Mesenteric fat pad (tissue), 1 donor: ENCODE measurements at regions not wholly inside any gene's neighbourhood (a gene's known extent, or its start where the extent isn't known, plus 50 kb on each side); places are given as distances from the start of the nearest gene placed in this dataset.

Source experiments
- DNase-seq: peaks from one replicate; pipeline ENCODE4 v3.0.0-alpha.2; 2020; ENCODE audit warnings: low spot score
- donor health status: DM: yes; HTN: yes; CAD: no.

DNA sequence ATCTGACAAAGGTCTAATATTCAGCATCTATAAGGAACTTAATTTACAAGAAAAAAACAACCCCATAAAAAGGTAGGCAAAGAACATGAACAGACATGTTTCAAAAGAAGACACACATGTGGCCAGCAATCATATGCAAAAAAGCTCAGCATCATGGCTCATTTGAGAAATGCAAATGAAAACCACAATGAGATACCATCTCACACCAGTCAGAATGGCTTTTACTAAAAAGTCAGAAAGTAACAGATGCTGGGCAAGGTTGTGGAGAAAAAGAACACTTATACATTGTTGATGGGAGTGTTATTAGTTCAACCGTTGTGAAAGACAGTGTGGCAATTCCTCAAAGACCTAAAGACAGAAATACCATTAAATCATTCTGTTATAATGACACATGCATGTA, 289.9 kb upstream of the MMS22L start:
- no peak for DNase-seq

- no peak for DNase-seq
Measured at GRCh38 chr6:97586344-97586743, 303.3 kb upstream of the MMS22L start.

DNA sequence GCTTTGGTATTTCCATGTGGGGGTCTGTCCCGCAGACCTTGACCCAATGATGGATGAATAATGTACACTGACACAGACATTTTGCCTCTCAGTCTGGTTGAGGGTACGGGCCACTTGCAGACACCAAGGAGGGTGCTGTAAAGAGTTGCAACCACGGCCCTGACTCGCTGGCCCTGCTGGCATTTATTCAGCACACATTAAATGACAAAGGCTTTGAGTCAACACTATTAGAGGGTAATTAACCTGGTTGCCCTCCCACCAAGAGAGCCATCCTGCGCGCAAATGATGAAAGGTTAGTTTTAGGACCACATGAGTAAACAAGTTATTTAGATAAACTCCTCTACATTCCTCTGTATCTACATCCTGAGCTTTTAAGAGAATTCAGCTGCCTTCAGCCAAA, 308.9 kb upstream of the MMS22L start:
- DNase-seq, result no peak

GRCh38 chr6:97594844-97595243, 311.8 kb upstream of the MMS22L start:
- DNase-seq, result no peak

GRCh38 chr6:97621111-97621510, 338.1 kb upstream of the MMS22L start:
- DNase-seq, result no peak

DNA sequence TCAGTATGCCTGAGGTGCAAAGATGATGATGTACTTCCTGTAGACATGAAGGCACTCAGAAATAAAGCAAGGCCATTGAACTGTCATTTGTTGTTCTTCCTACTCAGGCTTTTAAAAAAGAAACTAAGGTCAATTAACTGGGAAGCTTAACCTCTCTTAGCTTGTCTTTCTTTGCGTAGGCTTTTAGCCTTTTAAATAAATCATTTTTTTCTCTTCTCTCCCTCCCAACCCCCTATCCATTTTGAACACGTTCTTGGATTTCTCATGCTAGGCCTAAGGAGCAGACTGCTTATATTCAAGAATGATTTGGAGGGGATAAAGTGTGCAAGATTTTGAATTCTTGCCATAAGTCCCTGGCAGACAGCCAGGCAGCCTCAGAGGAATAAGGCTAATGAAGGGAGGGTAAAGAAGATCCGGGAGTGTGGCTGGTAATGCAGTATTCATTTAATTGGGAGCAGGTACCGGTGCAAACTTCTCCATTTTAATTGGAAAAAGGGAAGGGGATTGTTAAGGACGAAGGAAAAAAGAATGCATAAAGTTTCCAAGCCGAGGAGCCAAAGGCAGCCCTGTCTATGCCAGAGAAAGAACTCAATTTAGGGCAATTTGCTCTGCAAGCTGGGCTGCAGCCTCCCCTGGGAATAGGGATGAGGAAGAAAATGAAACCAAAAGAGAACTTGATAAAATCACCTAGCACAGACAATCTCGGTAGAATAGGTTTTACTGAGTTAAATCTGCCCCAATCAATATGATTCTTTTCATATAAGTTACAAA, 343.8 kb upstream of the MMS22L start:
- DNase-seq, result no peak

DNA sequence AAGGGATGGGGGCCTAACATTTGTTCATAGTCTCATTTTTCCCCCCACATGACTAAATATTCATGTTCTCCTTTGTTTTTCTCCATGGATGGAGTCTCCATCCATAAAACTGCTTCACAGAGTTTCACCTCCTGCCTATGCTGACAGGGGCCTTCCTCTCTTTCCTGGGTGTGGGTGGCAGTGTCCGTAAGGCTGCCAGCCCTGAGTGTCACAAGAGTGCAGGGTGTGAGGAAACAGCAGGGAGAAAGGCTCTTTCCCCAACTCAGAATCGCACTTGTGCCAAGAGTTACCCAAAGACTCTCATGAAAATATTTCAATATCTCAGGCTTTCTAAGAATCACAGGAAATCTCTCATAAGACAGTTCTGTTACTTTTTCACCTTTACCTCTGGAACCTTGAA, 346.2 kb upstream of the MMS22L start:
- no peak for DNase-seq

GRCh38 chr6:97630604-97631003, 347.6 kb upstream of the MMS22L start:
- no peak for DNase-seq

- no peak for DNase-seq
Measured at GRCh38 chr6:97632341-97632740, 349.3 kb upstream of the MMS22L start.

DNA sequence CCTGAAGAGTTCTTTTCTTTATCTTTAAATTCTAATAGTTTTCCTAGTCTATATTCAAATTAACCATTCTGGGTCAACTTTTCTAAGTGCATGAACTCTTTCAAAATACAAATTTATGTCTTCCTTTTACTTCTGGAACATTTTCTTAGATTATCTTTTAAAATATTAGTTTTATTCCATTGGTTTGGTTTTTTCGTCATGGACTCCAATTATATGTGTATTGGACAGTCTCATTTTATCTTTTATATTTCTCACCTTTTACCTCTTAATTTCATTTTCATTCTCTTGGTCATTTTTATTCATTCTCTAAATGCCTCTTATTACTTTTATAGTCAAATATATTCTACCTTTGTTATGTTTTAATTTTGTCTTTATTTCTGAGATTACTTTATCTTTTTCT, 356.7 kb upstream of the MMS22L start:
- DNase-seq, result no peak

DNA sequence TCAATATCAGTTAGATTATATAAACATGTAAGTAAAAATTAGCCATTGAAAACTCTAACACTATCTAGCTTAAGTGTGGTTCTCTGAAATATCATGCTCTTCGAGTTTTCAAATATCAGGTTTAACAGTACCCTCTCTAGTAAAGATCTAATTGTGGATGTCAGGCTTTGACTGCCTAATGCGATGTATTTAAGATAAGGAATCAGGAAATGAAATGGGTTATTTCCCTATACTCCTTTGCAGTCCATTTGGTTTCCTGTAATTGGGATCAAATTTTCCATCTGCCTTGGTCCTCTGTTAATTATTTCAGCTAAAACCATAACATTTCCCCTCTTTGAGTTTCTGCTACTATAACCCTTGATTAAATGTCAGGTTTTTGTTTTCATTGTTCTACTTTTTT, 361.3 kb upstream of the MMS22L start:
- no peak for DNase-seq

DNA sequence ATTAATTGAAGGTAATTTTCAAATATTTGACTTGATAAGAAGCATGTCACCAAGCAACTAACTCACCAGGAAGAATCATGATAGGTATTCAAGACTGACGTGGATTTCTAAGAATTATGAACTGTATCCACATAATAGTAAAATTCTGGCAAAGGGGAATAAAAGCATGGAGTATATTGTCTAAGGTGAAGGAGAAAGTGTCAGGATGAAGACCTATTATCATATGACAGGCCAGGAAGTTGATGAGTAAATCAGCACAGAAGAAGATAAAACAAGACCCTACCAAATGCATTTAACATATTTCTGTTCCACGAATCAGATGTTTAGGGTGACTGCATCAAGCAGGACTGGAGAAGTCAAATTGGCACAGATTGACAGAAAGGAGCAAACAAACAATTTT, 362.7 kb upstream of the MMS22L start:
- no peak for DNase-seq

- no peak for DNase-seq
Measured at GRCh38 chr6:97653076-97653475, 370.1 kb upstream of the MMS22L start.

DNA sequence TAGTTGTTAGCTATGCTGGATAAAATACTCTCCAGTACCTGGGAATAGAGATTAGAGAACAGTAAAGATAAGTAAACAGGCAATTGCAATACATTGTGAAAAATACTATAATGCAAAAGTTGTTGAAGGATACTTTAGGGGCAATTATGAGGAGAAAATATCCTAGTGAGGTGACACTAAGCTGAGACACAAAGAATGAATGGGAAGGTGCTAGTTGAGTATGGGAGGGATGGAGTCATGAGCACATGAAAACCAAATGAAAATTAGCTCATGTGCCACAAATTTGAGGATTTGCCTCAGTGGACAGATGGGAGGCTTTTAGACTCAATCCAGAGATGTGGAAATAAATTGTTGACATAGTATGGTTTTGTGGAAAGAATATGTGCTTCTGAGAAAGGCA, 370.5 kb upstream of the MMS22L start:
- no peak for DNase-seq

- DNase-seq, result no peak
Measured at GRCh38 chr6:97654674-97655073, 371.7 kb upstream of the MMS22L start.

GRCh38 chr6:97656236-97656635, 373.2 kb upstream of the MMS22L start:
- no peak for DNase-seq

- DNase-seq, result no peak
Measured at GRCh38 chr6:97656706-97657350, 373.8 kb upstream of the MMS22L start.

DNA sequence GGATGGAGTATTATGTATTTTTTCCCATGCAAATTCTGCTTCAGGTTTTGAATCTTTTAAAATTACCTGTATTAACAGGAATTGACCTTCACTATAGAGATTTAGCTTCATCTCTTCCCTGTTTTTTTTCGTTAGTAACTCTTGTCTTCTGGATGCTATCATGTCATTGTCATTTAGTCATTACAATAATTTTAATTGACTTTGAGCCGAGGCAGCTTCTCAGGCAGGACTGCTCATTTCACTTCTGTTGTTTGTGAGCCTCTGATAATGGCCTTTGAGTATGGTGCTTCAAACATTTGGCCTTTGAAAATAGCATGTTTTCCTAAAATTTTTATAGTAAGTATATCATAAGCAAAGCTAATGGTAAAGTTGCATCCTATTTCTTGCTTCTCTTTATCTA, 375.1 kb upstream of the MMS22L start:
- DNase-seq, result no peak

DNA sequence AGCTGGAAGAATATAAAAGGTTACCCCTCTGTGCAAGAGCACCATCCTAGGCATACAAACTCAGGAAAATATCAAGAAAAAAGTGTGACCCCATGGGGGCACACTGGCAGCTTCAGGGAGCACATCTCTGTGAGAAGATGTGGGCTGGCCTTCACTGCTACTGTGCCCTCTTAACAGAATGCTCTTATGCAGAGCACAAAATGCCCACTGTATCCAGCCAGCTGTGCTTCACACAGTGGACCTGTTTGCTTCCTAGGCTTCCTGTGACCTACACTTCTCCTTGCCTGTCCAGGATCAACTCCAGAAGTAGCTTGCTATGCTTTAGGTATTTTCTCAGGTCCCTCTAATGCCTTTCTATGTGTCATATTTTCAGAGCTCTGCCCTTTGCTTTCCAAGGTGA, 380.2 kb upstream of the MMS22L start:
- no peak for DNase-seq

DNA sequence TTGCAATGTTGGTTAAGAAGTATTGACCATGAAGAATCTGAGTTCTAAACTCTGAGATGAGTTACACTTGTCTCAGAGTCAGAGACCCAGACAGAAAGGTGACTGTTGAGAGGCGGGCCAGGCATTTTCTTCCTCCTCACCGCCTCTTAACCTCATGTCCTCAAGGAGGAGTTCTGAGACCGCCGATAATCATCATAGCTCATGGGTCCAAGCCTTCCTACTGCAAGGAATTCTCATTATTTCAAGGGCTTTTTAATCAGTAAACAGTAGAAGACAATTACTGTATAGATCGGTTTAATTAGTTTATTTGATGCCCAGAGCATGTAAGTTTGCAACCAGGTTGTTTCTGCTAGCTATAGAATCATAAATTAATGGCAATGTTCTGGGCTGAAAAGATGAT, 382.4 kb upstream of the MMS22L start:
- DNase-seq, result no peak

DNA sequence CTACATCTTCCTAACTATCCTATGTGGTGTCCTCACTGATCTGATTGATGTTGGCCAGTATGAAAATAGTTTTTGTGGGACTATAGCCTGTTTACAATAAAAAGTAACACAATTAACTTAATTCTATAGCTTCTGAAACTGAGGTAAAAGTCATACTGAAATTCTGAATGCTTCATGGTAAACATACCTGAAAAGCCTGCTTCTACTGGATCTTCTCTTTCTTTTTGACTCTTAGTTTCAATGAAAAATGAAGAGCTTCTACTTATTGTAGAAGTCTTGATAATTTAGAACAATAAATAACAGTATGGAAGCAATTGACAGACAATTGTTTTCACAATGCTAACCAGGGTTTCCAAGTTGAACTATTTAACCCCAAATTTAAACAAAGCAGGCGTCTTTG, 383.9 kb upstream of the MMS22L start:
- DNase-seq, result no peak

DNA sequence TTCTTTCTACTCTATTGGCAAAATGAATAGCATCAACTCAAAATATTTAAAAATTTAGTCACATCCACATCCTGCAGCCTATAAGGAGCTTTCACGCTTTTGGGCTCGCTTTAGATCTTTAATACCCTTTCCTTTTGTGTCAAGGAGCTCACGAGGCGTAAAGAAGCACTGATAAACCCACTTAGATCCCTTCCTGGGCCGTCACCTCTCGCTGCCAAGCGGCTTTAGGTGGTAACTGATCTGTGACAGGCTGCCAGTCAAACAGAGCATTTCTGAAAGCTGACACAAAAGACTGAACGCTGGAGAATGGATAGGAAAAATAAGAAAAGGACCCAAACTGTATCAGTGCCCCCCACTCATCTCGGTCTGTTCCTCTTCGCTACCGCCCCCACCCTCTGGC, 385.7 kb upstream of the MMS22L start:
- no peak for DNase-seq
